Kidney (tissue), 13 donors: ENCODE measurements at regions not wholly inside any gene's neighbourhood (a gene's known extent, or its start where the extent isn't known, plus 50 kb on each side); places are given as distances from the start of the nearest gene placed in this dataset.

Experiments
- DNase-seq, 5 donors: peaks; one replicate each; pipeline ENCODE4 v3.0.0-alpha.2; 2013 to 2020
- FAIRE-seq: peaks from 2 replicates; lab custom pipeline; 2012; peaks lifted over from hg19 to GRCh38; lab: Jason Lieb, UNC
- H3K27ac ChIP-seq, 2 donors: one replicate each; pipeline ENCODE4 v1.7.0; 2013; ENCODE audit warnings: low read depth in 2 of 2, low read length in 2 of 2, inconsistent platforms in 1 of 2
- H3K27me3 ChIP-seq: one replicate; pipeline ENCODE4 v1.7.1; 2013; ENCODE audit warnings: low read length, inconsistent platforms; ENCODE audit not compliant: control insufficient read depth, insufficient read depth
- H3K36me3 ChIP-seq, 3 donors: one replicate each; pipeline versions ENCODE4 v1.7.0 to v1.7.1; 2013; ENCODE audit warnings: low read length in 3 of 3, control low read depth in 1 of 3, inconsistent platforms in 1 of 3; ENCODE audit not compliant: insufficient read depth in 3 of 3, control insufficient read depth in 2 of 3
- H3K4me1 ChIP-seq, 3 donors: one replicate each; pipeline versions ENCODE4 v1.7.0 to v1.7.1; 2013; ENCODE audit warnings: low read length in 3 of 3, inconsistent platforms in 1 of 3, low read depth in 1 of 3; ENCODE audit not compliant: control insufficient read depth in 2 of 3, insufficient read depth in 2 of 3
- H3K4me3 ChIP-seq, 3 donors: one replicate each; pipeline versions ENCODE4 v1.7.0 to v1.8.1; 2013; ENCODE audit warnings: low read length in 3 of 3, control low read depth in 1 of 3, inconsistent platforms in 1 of 3
- H3K9ac ChIP-seq, 3 donors: one replicate each; pipeline versions ENCODE4 v1.7.0 to v1.7.1; 2013; ENCODE audit warnings: low read length in 3 of 3, control low read depth in 1 of 3, inconsistent platforms in 1 of 3
- H3K9me3 ChIP-seq, 3 donors: one replicate each; pipeline versions ENCODE4 v1.7.0 to v1.7.1; 2013; ENCODE audit warnings: low read length in 3 of 3, control low read depth in 1 of 3, inconsistent platforms in 1 of 3; ENCODE audit not compliant: control insufficient read depth in 2 of 3, insufficient read depth in 1 of 3
- intact Hi-C: fragments of 100-400 bp; cut with DNase I; formaldehyde crosslinking; loops from one replicate; pipeline ENCODE4 v1.11.1; 2022
- TF ChIP-seq, protein P1 (sequence below): IDR thresholded peaks from 3 replicates; pipeline ENCODE4 v1.5.1; 2012; ENCODE audit warnings: mild to moderate bottlenecking, moderate library complexity, borderline replicate concordance; ENCODE audit not compliant: insufficient read depth; ENCODE audit errors: extremely low read depth
- donor health status: control.
- donor health status: control.
- donor health status: control.
- donor health status: control.
- donor health status: control.
- donor health status: DM: yes; HTN: yes; CAD: no.
- donor health status: Normal renal cell carcinoma (clear cell type).

DNA sequence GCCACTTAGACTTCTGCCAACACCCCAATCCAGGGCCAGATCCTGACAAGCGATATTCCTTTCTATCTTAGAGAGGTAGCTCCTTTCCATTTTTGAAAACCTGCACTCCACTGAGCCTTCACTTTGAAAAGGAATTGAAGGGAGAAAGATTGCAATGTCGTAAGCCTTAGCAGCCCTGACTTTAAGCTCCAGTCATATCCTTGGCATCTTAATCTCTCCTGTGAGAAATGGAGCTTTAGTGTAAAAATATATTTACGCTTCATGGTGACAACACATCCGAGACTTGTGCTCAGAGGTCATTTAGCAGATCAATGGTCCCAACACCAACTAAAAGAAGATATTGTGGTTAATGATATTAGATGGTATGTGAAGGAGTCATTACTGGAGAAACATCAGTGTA lies 235.8 kb upstream of the MEX3C start:
- intact Hi-C loops, result no loop called here
- Histone ChIP-seq H3K4me3 (no peak overlapping the region), H3K27me3 (no peaks in the 10 kb centered on the region), H3K27ac (no peak overlapping the region), H3K9me3 (no peaks in the 10 kb centered on the region), H3K4me1 (no peaks in the 10 kb centered on the region), H3K9ac (no peak overlapping the region), H3K36me3 (no peaks in the 10 kb centered on the region)
- FAIRE-seq (no peak), DNase-seq (no peak)
- TF ChIP-seq, protein P1, sequence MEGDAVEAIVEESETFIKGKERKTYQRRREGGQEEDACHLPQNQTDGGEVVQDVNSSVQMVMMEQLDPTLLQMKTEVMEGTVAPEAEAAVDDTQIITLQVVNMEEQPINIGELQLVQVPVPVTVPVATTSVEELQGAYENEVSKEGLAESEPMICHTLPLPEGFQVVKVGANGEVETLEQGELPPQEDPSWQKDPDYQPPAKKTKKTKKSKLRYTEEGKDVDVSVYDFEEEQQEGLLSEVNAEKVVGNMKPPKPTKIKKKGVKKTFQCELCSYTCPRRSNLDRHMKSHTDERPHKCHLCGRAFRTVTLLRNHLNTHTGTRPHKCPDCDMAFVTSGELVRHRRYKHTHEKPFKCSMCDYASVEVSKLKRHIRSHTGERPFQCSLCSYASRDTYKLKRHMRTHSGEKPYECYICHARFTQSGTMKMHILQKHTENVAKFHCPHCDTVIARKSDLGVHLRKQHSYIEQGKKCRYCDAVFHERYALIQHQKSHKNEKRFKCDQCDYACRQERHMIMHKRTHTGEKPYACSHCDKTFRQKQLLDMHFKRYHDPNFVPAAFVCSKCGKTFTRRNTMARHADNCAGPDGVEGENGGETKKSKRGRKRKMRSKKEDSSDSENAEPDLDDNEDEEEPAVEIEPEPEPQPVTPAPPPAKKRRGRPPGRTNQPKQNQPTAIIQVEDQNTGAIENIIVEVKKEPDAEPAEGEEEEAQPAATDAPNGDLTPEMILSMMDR, result no peak

DNA sequence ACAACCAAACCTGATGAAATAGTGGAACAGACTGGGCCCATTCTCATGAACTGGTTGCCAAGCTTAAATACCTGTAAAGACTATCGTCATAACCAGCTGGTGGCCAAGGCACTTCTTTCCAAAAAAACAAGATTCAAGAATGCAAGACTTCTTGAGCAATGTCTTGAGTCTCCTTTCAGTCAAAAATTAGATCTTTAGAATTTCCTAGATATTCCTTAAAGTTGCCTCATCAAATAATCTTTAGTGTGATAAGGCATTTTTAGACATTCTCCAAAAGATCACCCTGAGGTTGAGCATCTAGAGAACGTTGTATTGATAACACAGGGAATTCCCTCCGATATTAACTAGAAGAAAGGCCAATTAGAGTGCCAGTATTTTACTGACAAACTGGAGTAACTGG lies 236.4 kb upstream of the MEX3C start:
- no peaks in the 10 kb centered on the region for H3K9me3 ChIP-seq
- TF ChIP-seq, protein P1, result no peak
- no peaks in the 10 kb centered on the region for H3K36me3 ChIP-seq
- H3K4me3 ChIP-seq, result no peak overlapping the region
- no peak for DNase-seq
- H3K9ac ChIP-seq, result no peak overlapping the region
- no peaks in the 10 kb centered on the region for H3K27me3 ChIP-seq
- no peak for FAIRE-seq
- intact Hi-C loops, result no loop called here
- H3K4me1 ChIP-seq, result no peaks in the 10 kb centered on the region
- H3K27ac ChIP-seq, result no peak overlapping the region

DNA sequence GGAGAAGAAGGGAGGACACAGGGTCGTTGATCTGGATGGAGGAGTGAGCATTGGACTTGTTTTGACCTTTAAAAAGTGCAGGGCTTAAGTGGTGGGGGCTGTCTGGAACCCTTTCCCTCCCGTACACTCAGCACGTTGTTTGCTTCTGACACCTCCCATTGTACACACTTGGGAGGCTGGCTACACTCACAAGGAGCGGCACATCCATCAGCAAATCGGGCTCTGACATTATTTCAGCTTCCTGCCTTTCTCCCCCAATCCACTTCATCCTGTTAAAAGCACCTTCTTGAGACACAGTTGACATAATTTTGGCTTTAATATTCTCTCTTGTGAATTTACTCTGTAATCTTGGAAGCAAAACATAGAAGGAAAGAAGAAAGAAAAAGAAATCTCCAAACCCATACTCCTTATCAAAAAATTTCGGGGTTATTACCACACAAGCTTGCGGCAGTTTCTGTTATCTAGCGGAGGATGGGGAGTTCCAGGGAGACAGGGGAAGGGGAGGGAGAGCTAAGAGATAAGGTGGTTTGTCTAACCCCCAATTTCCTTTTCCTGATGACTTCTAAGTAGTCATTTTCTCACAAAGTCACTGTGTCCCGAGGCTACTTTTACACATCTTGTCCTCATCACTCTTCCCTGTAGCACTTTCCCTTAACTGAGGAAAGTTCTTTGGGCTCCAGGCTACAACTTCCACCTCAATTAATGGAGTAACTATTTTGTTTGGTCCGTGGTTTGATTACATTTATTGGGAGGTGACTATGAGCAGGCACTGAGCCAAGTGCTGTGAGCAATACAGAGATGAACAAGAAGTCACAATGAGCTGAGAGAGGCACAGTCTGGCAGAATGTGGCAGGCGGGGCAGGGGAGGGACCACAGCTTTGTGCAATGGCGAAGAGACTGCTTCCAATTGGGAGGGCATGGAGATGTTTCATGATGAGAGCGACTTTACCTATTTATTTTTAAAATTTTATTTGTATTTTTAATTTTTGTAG lies 240.1 kb upstream of the MEX3C start:
- Histone ChIP-seq H3K4me3 (no peak overlapping the region), H3K27ac (no peak overlapping the region), H3K36me3 (no peaks in the 10 kb centered on the region), H3K9me3 (no peaks in the 10 kb centered on the region), H3K4me1 (no peaks in the 10 kb centered on the region), H3K9ac (no peak overlapping the region), H3K27me3 (no peaks in the 10 kb centered on the region)
- intact Hi-C loops, result no loop called here
- no peak for FAIRE-seq
- TF ChIP-seq, protein P1, result no peak
- DNase-seq, result no peak
